ENCODE measurements at regions not wholly inside any gene's neighbourhood (a gene's known extent, or its start where the extent isn't known, plus 50 kb on each side); places are given as distances from the start of the nearest gene placed in this dataset.

GRCh38 chr14:38973083-38973700, 129.8 kb downstream of the SEC23A start:
- Histone ChIP-seq H3K4me1 (ENCODE audit: control insufficient read depth, insufficient read depth, low read length) (no peaks in the 10 kb centered on the region), H3K36me3 (ENCODE audit: control insufficient read depth, insufficient read depth, low read length) (no peaks in the 10 kb centered on the region), H3K9me3 (ENCODE audit: control insufficient read depth, insufficient read depth, low read length) (no peaks in the 10 kb centered on the region), H3K9ac (ENCODE audit: low read depth, low read length) (no peak overlapping the region), H3K27me3 (ENCODE audit: control insufficient read depth, insufficient read depth, low read length) (no peaks in the 10 kb centered on the region), H3K4me3 (ENCODE audit: low read depth, low read length) (no peak overlapping the region)

GRCh38 chr14:38972511-38972910, 130.5 kb downstream of the SEC23A start:
- no peaks in the 10 kb centered on the region for H3K4me1 ChIP-seq (ENCODE audit: control insufficient read depth, insufficient read depth, low read length)
- no peaks in the 10 kb centered on the region for H3K36me3 ChIP-seq (ENCODE audit: control insufficient read depth, insufficient read depth, low read length)
- H3K27me3 ChIP-seq (ENCODE audit: control insufficient read depth, insufficient read depth, low read length): no peaks in the 10 kb centered on the region
- no peak overlapping the region for H3K9ac ChIP-seq (ENCODE audit: low read depth, low read length)
- no peaks in the 10 kb centered on the region for H3K9me3 ChIP-seq (ENCODE audit: control insufficient read depth, insufficient read depth, low read length)
- no peak overlapping the region for H3K4me3 ChIP-seq (ENCODE audit: low read depth, low read length)

GRCh38 chr14:38971258-38971921, 131.6 kb downstream of the SEC23A start:
- no peaks in the 10 kb centered on the region for H3K27me3 ChIP-seq (ENCODE audit: control insufficient read depth, insufficient read depth, low read length)
- no peak overlapping the region for H3K9ac ChIP-seq (ENCODE audit: low read depth, low read length)
- no peaks in the 10 kb centered on the region for H3K9me3 ChIP-seq (ENCODE audit: control insufficient read depth, insufficient read depth, low read length)
- no peaks in the 10 kb centered on the region for H3K36me3 ChIP-seq (ENCODE audit: control insufficient read depth, insufficient read depth, low read length)
- H3K4me3 ChIP-seq (ENCODE audit: low read depth, low read length): no peak overlapping the region
- no peaks in the 10 kb centered on the region for H3K4me1 ChIP-seq (ENCODE audit: control insufficient read depth, insufficient read depth, low read length)

GRCh38 chr14:38964630-38965029, 138.4 kb downstream of the SEC23A start:
- H3K27me3 ChIP-seq (ENCODE audit: control insufficient read depth, insufficient read depth, low read length): no peaks in the 10 kb centered on the region

GRCh38 chr14:38960946-38961531, 142.0 kb downstream of the SEC23A start:
- no peaks in the 10 kb centered on the region for H3K4me1 ChIP-seq (ENCODE audit: control insufficient read depth, insufficient read depth, low read length)
- no peaks in the 10 kb centered on the region for H3K27me3 ChIP-seq (ENCODE audit: control insufficient read depth, insufficient read depth, low read length)
- no peaks in the 10 kb centered on the region for H3K36me3 ChIP-seq (ENCODE audit: control insufficient read depth, insufficient read depth, low read length)
- H3K4me3 ChIP-seq (ENCODE audit: low read depth, low read length): no peak overlapping the region
- no peak overlapping the region for H3K9ac ChIP-seq (ENCODE audit: low read depth, low read length)
- H3K9me3 ChIP-seq (ENCODE audit: control insufficient read depth, insufficient read depth, low read length): no peaks in the 10 kb centered on the region

More at GRCh38 chr14:38964630-38965029, 138.4 kb downstream of the SEC23A start:
- H3K4me1 ChIP-seq (ENCODE audit: control insufficient read depth, insufficient read depth, low read length): no peaks in the 10 kb centered on the region
- no peak overlapping the region for H3K4me3 ChIP-seq (ENCODE audit: low read depth, low read length)
- no peaks in the 10 kb centered on the region for H3K9me3 ChIP-seq (ENCODE audit: control insufficient read depth, insufficient read depth, low read length)
- H3K36me3 ChIP-seq (ENCODE audit: control insufficient read depth, insufficient read depth, low read length): no peaks in the 10 kb centered on the region
- H3K9ac ChIP-seq (ENCODE audit: low read depth, low read length): no peak overlapping the region

- Histone ChIP-seq H3K9me3 (ENCODE audit: control insufficient read depth, insufficient read depth, low read length) (no peaks in the 10 kb centered on the region), H3K36me3 (ENCODE audit: control insufficient read depth, insufficient read depth, low read length) (no peaks in the 10 kb centered on the region), H3K9ac (ENCODE audit: low read depth, low read length) (no peak overlapping the region)
Measured at GRCh38 chr14:38959021-38959420, 144.0 kb downstream of the SEC23A start.

GRCh38 chr14:38958589-38958988, 144.4 kb downstream of the SEC23A start:
- Histone ChIP-seq H3K4me1 (ENCODE audit: control insufficient read depth, insufficient read depth, low read length) (no peaks in the 10 kb centered on the region), H3K36me3 (ENCODE audit: control insufficient read depth, insufficient read depth, low read length) (no peaks in the 10 kb centered on the region), H3K27me3 (ENCODE audit: control insufficient read depth, insufficient read depth, low read length) (no peaks in the 10 kb centered on the region), H3K4me3 (ENCODE audit: low read depth, low read length) (no peak overlapping the region), H3K9ac (ENCODE audit: low read depth, low read length) (no peak overlapping the region), H3K9me3 (ENCODE audit: control insufficient read depth, insufficient read depth, low read length) (no peaks in the 10 kb centered on the region)

More at GRCh38 chr14:38959021-38959420, 144.0 kb downstream of the SEC23A start:
- Histone ChIP-seq H3K4me1 (ENCODE audit: control insufficient read depth, insufficient read depth, low read length) (no peaks in the 10 kb centered on the region), H3K27me3 (ENCODE audit: control insufficient read depth, insufficient read depth, low read length) (no peaks in the 10 kb centered on the region), H3K4me3 (ENCODE audit: low read depth, low read length) (no peak overlapping the region)

- no peak overlapping the region for H3K9ac ChIP-seq (ENCODE audit: low read depth, low read length)
- H3K4me3 ChIP-seq (ENCODE audit: low read depth, low read length): no peak overlapping the region
- H3K36me3 ChIP-seq (ENCODE audit: control insufficient read depth, insufficient read depth, low read length): no peaks in the 10 kb centered on the region
- no peaks in the 10 kb centered on the region for H3K9me3 ChIP-seq (ENCODE audit: control insufficient read depth, insufficient read depth, low read length)
- H3K27me3 ChIP-seq (ENCODE audit: control insufficient read depth, insufficient read depth, low read length): no peaks in the 10 kb centered on the region
- H3K4me1 ChIP-seq (ENCODE audit: control insufficient read depth, insufficient read depth, low read length): no peaks in the 10 kb centered on the region
Measured at GRCh38 chr14:38951451-38951850, 151.6 kb downstream of the SEC23A start.

- Histone ChIP-seq H3K4me3 (ENCODE audit: low read depth, low read length) (no peak overlapping the region), H3K27me3 (ENCODE audit: control insufficient read depth, insufficient read depth, low read length) (no peaks in the 10 kb centered on the region), H3K9ac (ENCODE audit: low read depth, low read length) (no peak overlapping the region), H3K4me1 (ENCODE audit: control insufficient read depth, insufficient read depth, low read length) (no peaks in the 10 kb centered on the region), H3K9me3 (ENCODE audit: control insufficient read depth, insufficient read depth, low read length) (no peaks in the 10 kb centered on the region), H3K36me3 (ENCODE audit: control insufficient read depth, insufficient read depth, low read length) (no peaks in the 10 kb centered on the region)
Measured at GRCh38 chr14:38950676-38951075, 152.4 kb downstream of the SEC23A start.

- Histone ChIP-seq H3K9ac (ENCODE audit: low read depth, low read length) (no peak overlapping the region), H3K4me3 (ENCODE audit: low read depth, low read length) (no peak overlapping the region), H3K27me3 (ENCODE audit: control insufficient read depth, insufficient read depth, low read length) (no peaks in the 10 kb centered on the region), H3K9me3 (ENCODE audit: control insufficient read depth, insufficient read depth, low read length) (no peaks in the 10 kb centered on the region), H3K4me1 (ENCODE audit: control insufficient read depth, insufficient read depth, low read length) (no peaks in the 10 kb centered on the region), H3K36me3 (ENCODE audit: control insufficient read depth, insufficient read depth, low read length) (no peaks in the 10 kb centered on the region)
Measured at GRCh38 chr14:38948576-38948975, 154.5 kb downstream of the SEC23A start.

- no peaks in the 10 kb centered on the region for H3K4me1 ChIP-seq (ENCODE audit: control insufficient read depth, insufficient read depth, low read length)
- H3K27me3 ChIP-seq (ENCODE audit: control insufficient read depth, insufficient read depth, low read length): no peaks in the 10 kb centered on the region
- no peaks in the 10 kb centered on the region for H3K9me3 ChIP-seq (ENCODE audit: control insufficient read depth, insufficient read depth, low read length)
- H3K9ac ChIP-seq (ENCODE audit: low read depth, low read length): no peak overlapping the region
- H3K4me3 ChIP-seq (ENCODE audit: low read depth, low read length): no peak overlapping the region
- no peaks in the 10 kb centered on the region for H3K36me3 ChIP-seq (ENCODE audit: control insufficient read depth, insufficient read depth, low read length)
Measured at GRCh38 chr14:38948171-38948570, 154.9 kb downstream of the SEC23A start.

- Histone ChIP-seq H3K4me1 (ENCODE audit: control insufficient read depth, insufficient read depth, low read length) (no peaks in the 10 kb centered on the region), H3K36me3 (ENCODE audit: control insufficient read depth, insufficient read depth, low read length) (no peaks in the 10 kb centered on the region), H3K4me3 (ENCODE audit: low read depth, low read length) (no peak overlapping the region), H3K9ac (ENCODE audit: low read depth, low read length) (no peak overlapping the region), H3K27me3 (ENCODE audit: control insufficient read depth, insufficient read depth, low read length) (no peaks in the 10 kb centered on the region), H3K9me3 (ENCODE audit: control insufficient read depth, insufficient read depth, low read length) (no peaks in the 10 kb centered on the region)
Measured at GRCh38 chr14:38947343-38947742, 155.7 kb downstream of the SEC23A start.

All from iPS-15b (cell line).